ENCODE measurements at regions not wholly inside any gene's neighbourhood (a gene's known extent, or its start where the extent isn't known, plus 50 kb on each side); places are given as distances from the start of the nearest gene placed in this dataset.

DNA sequence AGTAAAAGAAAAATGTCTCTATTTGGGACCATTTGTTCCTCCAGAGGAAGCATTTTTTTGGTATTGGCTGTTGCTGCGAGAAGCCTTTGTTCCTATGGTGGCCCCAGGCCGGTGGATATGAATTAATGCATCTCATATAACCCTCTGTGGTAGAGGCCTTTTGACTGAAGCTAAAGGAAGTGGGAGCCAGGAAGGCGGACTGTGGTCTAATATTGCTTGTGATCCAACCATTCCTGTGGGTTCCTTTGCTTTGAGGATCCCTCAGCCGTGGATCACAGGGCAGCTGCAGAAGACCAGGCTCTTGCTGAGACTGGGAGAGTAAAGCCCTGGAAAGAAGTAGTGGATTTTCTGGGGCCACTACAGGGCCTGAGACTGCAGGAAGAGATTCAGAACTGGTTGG is 68.3 kb upstream of the NAV2 start:
- DNase-seq (ENCODE audit: low read depth, low spot score) (no peak), FAIRE-seq (no peak)
- Histone ChIP-seq H3K4me2 (ENCODE audit: insufficient read depth, low read length) (no peak overlapping the region), H3K27me3 (ENCODE audit: control insufficient read depth in 2 of 2, insufficient read depth in 2 of 2, low read length in 2 of 2) (no peaks in the 10 kb centered on the region), H3K4me3 (replicated peaks in 1 of 3; ENCODE audit: insufficient read depth in 1 of 3, low read depth in 1 of 3, low read length in 3 of 3) (no peak overlapping the region), H3K4me1 (ENCODE audit: control insufficient read depth, extremely low read depth, insufficient read depth, low read length) (no peaks in the 10 kb centered on the region), H3K79me2 (ENCODE audit: control insufficient read depth, insufficient read depth, low read length) (no peaks in the 10 kb centered on the region), H3K9me3 (replicated peaks; ENCODE audit: control insufficient read depth, insufficient read depth, low read length) (no peaks in the 10 kb centered on the region), H2AFZ (ENCODE audit: low read depth, low read length) (no peak overlapping the region), H3K27ac (ENCODE audit: insufficient read depth, low read depth, low read length) (no peak overlapping the region), H4K20me1 (replicated peaks; ENCODE audit: control insufficient read depth, extremely low read depth, insufficient read depth, low read length) (no peaks in the 10 kb centered on the region), H3K36me3 (ENCODE audit: control insufficient read depth in 2 of 2, extremely low read depth in 1 of 2, insufficient read depth in 2 of 2, low read length in 2 of 2) (no peaks in the 10 kb centered on the region), H3K9ac (replicated peaks; ENCODE audit: extremely low read depth, insufficient read depth, low read length) (no peak overlapping the region), H3K9me1 (replicated peaks; ENCODE audit: control insufficient read depth, extremely low read depth, insufficient read depth, low read length) (no peaks in the 10 kb centered on the region)
- ChIA-PET CTCF (no interaction called here), POLR2A (no interaction called here)
- dilution Hi-C loops (cut with MboI; ENCODE audit: extremely low pct_ligation_motif_present, low sequenced_read_pairs) (no loop called here), intact Hi-C loops (cut with micrococcal nuclease) (no loop called here)
- TF ChIP-seq GATA2 (IDR thresholded peaks at IDR 0.05; ENCODE audit: insufficient read depth, insufficient read length, low read depth, low read length): no peak
- TF ChIP-seq JUN (IDR thresholded peaks at IDR 0.05; ENCODE audit: borderline replicate concordance, insufficient read depth, insufficient read length, low read depth): no peak
- TF ChIP-seq, protein P1, sequence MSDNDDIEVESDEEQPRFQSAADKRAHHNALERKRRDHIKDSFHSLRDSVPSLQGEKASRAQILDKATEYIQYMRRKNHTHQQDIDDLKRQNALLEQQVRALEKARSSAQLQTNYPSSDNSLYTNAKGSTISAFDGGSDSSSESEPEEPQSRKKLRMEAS (IDR thresholded peaks at IDR 0.05; ENCODE audit: insufficient read depth, insufficient read length): no peak
- TF ChIP-seq MYC (IDR thresholded peaks at IDR 0.05; ENCODE audit: low read depth, low read length): no peak
- no TSS peak for BruUV-seq (replicated peaks)

DNA sequence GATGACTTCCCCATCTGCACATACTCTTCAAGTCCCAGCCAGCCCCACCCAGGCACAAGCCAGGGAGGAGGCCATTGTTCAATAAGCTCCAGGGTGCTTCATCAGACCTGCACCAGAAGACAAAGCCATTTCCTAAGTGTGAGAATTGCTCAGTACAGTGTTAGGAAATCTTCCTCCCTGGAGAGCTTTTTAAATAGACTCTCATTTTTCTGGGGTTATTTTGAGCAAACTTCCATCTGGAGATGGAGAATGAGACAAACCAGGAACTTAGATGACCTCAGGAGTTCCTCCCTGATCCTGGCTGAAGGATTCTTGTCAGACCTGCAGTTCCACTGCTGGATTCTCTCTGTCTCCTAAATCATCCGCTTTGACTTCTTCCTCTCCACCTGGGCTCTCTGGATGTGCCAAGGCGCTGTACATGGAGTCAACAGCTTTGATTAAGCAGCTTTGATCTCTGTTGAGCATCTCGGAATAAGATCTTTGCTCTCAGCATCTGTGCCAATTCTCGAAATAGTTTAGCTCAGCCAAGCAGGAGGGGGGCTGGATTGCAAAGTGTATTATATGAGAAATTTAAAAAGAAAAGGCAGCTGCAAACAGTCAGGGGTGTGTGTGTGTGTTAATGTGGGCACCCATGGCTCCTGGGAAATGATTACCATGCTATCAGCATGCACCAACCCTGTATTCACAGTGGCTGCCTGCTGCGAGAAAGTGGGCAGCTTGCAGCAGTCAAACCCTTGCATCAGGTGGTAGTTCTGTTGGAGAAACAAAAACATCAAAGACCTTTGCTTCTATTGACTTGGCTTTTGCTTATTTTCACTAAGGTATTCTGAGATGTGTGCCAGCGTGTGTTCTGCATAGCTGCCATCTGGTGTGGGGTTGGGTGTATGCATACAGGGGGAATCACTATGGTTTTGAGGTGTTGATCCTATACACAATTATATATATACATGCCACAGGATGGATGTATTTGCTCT is 70.2 kb upstream of the NAV2 start:
- CTCF ChIA-PET: interaction anchor here (0.7 to 2.2 kb wide), 2 partner anchors 22 to 31 kb away, joined by 3 to 6 read pairs; no protein-coding TSS in a partner anchor
- Histone ChIP-seq H3K9ac (replicated peaks; ENCODE audit: extremely low read depth, insufficient read depth, low read length) (no peak overlapping the region), H3K27me3 (ENCODE audit: control insufficient read depth in 2 of 2, insufficient read depth in 2 of 2, low read length in 2 of 2) (no peaks in the 10 kb centered on the region), H2AFZ (ENCODE audit: low read depth, low read length) (no peak overlapping the region), H3K27ac (ENCODE audit: insufficient read depth, low read depth, low read length) (no peak overlapping the region), H3K36me3 (ENCODE audit: control insufficient read depth in 2 of 2, extremely low read depth in 1 of 2, insufficient read depth in 2 of 2, low read length in 2 of 2) (no peaks in the 10 kb centered on the region), H4K20me1 (replicated peaks; ENCODE audit: control insufficient read depth, extremely low read depth, insufficient read depth, low read length) (no peaks in the 10 kb centered on the region), H3K9me1 (replicated peaks; ENCODE audit: control insufficient read depth, extremely low read depth, insufficient read depth, low read length) (no peaks in the 10 kb centered on the region), H3K79me2 (ENCODE audit: control insufficient read depth, insufficient read depth, low read length) (no peaks in the 10 kb centered on the region), H3K4me3 (replicated peaks in 1 of 3; ENCODE audit: insufficient read depth in 1 of 3, low read depth in 1 of 3, low read length in 3 of 3) (no peak overlapping the region), H3K9me3 (replicated peaks; ENCODE audit: control insufficient read depth, insufficient read depth, low read length) (no peaks in the 10 kb centered on the region), H3K4me2 (ENCODE audit: insufficient read depth, low read length) (no peak overlapping the region), H3K4me1 (ENCODE audit: control insufficient read depth, extremely low read depth, insufficient read depth, low read length) (no peaks in the 10 kb centered on the region)
- no peak for TF ChIP-seq FOS (IDR thresholded peaks at IDR 0.05; ENCODE audit: borderline replicate concordance, insufficient read depth, low read length)
- TF ChIP-seq JUN (IDR thresholded peaks at IDR 0.05; ENCODE audit: borderline replicate concordance, insufficient read depth, insufficient read length, low read depth): no peak
- no peak for TF ChIP-seq POLR2A (IDR thresholded peaks at IDR 0.05; ENCODE audit: low read depth, low read length)
- TF ChIP-seq GATA2 (IDR thresholded peaks at IDR 0.05; ENCODE audit: insufficient read depth, insufficient read length, low read depth, low read length): no peak
- TF ChIP-seq, protein P1 (IDR thresholded peaks at IDR 0.05; ENCODE audit: insufficient read depth, insufficient read length): no peak
- TF ChIP-seq, protein P2, sequence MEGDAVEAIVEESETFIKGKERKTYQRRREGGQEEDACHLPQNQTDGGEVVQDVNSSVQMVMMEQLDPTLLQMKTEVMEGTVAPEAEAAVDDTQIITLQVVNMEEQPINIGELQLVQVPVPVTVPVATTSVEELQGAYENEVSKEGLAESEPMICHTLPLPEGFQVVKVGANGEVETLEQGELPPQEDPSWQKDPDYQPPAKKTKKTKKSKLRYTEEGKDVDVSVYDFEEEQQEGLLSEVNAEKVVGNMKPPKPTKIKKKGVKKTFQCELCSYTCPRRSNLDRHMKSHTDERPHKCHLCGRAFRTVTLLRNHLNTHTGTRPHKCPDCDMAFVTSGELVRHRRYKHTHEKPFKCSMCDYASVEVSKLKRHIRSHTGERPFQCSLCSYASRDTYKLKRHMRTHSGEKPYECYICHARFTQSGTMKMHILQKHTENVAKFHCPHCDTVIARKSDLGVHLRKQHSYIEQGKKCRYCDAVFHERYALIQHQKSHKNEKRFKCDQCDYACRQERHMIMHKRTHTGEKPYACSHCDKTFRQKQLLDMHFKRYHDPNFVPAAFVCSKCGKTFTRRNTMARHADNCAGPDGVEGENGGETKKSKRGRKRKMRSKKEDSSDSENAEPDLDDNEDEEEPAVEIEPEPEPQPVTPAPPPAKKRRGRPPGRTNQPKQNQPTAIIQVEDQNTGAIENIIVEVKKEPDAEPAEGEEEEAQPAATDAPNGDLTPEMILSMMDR (IDR thresholded peaks at IDR 0.05; ENCODE audit: extremely low read depth in 1 of 2, insufficient read depth in 1 of 2, low read depth in 1 of 2, low read length in 2 of 2): no peak
- TF ChIP-seq POLR2AphosphoS5 (IDR thresholded peaks at IDR 0.05; ENCODE audit: insufficient read depth, low read depth, low read length): no peak
- no peak for TF ChIP-seq MYC (IDR thresholded peaks at IDR 0.05; ENCODE audit: low read depth, low read length)
- no TSS peak for BruUV-seq (replicated peaks)
- dilution Hi-C loops (cut with MboI; ENCODE audit: extremely low pct_ligation_motif_present, low sequenced_read_pairs): no loop called here
- no peak for FAIRE-seq
- intact Hi-C loops (cut with micrococcal nuclease): no loop called here
- POLR2A ChIA-PET: no interaction called here
- no peak for DNase-seq (ENCODE audit: low read depth, low spot score)

Data from endothelial cell of umbilical vein (primary cell).